WTC11 (cell line): ENCODE measurements at regions not wholly inside any gene's neighbourhood (a gene's known extent, or its start where the extent isn't known, plus 50 kb on each side); places are given as distances from the start of the nearest gene placed in this dataset.

Experiments used
- ATAC-seq: fragments of 200-7000 bp; cut with Tn5 transposase; 2 replicates; pipeline ENCODE4 v1.10.0; 2021; ENCODE audit warnings: mild to moderate bottlenecking, moderate library complexity
- CTCF ChIA-PET: fragments of 300-600 bp; sonication (Branson Sonifier 250); formaldehyde crosslinking; loops from one replicate; lab custom pipeline; 2021; ENCODE audit warnings: antibody characterized with exemption; lab: Charles Lee
- POLR2A ChIA-PET: fragments of 350-600 bp; sonication (Branson Sonifier 250); formaldehyde crosslinking; loops from one replicate; lab custom pipeline; 2021; ENCODE audit warnings: antibody characterized with exemption; lab: Charles Lee
- DNase-seq: peaks from one replicate; pipeline ENCODE4 v3.0.0; 2021; ENCODE audit warnings: low spot score
- H3K27ac Mint-ChIP-seq: 2 replicates; pipeline ENCODE4 v1.8.0; 2021; ENCODE audit warnings: mixed read lengths
- H3K27me3 Mint-ChIP-seq: 2 replicates; pipeline ENCODE4 v1.8.0; 2021; ENCODE audit warnings: low read depth, mild to moderate bottlenecking, moderate library complexity, mixed read lengths
- H3K36me3 Mint-ChIP-seq: 2 replicates; pipeline ENCODE4 v1.8.0; 2021; ENCODE audit warnings: mixed read lengths
- H3K4me1 Mint-ChIP-seq: 2 replicates; pipeline ENCODE4 v1.8.0; 2022; ENCODE audit warnings: mixed read lengths
- H3K4me3 Mint-ChIP-seq: 2 replicates; pipeline ENCODE4 v1.8.0; 2021; ENCODE audit warnings: mild to moderate bottlenecking, moderate library complexity, mixed read lengths
- H3K9me3 Mint-ChIP-seq: 2 replicates; pipeline ENCODE4 v1.8.0; 2021; ENCODE audit warnings: mixed read lengths
- ATF1 ChIP-seq: sonication (generic); formaldehyde crosslinking; IDR thresholded peaks from 2 replicates; pipeline ENCODE4 v1.8.1; 2023; ENCODE audit warnings: mild to moderate bottlenecking, moderate library complexity, missing genetic modification reagents
- CBFB ChIP-seq: sonication (generic); formaldehyde crosslinking; IDR thresholded peaks from 2 replicates; pipeline ENCODE4 v1.8.1; 2022; ENCODE audit warnings: mild to moderate bottlenecking, low read depth, missing genetic modification reagents
- CDX4 ChIP-seq: fragments of 250-450 bp; sonication (Bioruptor Pico); IDR thresholded peaks from 2 replicates; pipeline ENCODE4 v1.9.0; 2021; ENCODE audit warnings: moderate library complexity, mild to moderate bottlenecking, inconsistent platforms, borderline replicate concordance
- EMX1 ChIP-seq: fragments of 250-450 bp; sonication (Bioruptor Pico); IDR thresholded peaks from 2 replicates; pipeline ENCODE4 v1.8.0; 2021; ENCODE audit warnings: mild to moderate bottlenecking
- ESRRA ChIP-seq: sonication (generic); formaldehyde crosslinking; IDR thresholded peaks from 2 replicates; pipeline ENCODE4 v1.8.1; 2022; ENCODE audit warnings: mild to moderate bottlenecking, missing genetic modification reagents, borderline replicate concordance
- FOXK1 ChIP-seq: sonication (generic); formaldehyde crosslinking; IDR thresholded peaks from 2 replicates; pipeline ENCODE4 v1.8.0; 2022; ENCODE audit warnings: mild to moderate bottlenecking, moderate library complexity, missing genetic modification reagents
- GRHL2 ChIP-seq: fragments of 250-450 bp; sonication (Bioruptor Pico); IDR thresholded peaks from 2 replicates; pipeline ENCODE4 v1.8.0; 2022; ENCODE audit warnings: mild to moderate bottlenecking, moderate library complexity; ENCODE audit not compliant: insufficient replicate concordance, severe bottlenecking
- GTF2I ChIP-seq: fragments of 250-450 bp; sonication (Bioruptor Pico); conservative IDR thresholded peaks from 2 replicates; pipeline ENCODE4 v1.4.0; 2021; ENCODE audit warnings: mild to moderate bottlenecking
- KAT7 ChIP-seq: sonication (generic); formaldehyde crosslinking; IDR thresholded peaks from 2 replicates; pipeline ENCODE4 v1.8.1; 2023; ENCODE audit warnings: missing genetic modification reagents, mild to moderate bottlenecking, borderline replicate concordance
- NFATC4 ChIP-seq: fragments of 250-450 bp; sonication (Bioruptor Pico); IDR thresholded peaks from 2 replicates; pipeline ENCODE4 v1.9.0; 2021; ENCODE audit warnings: mild to moderate bottlenecking
- NFE2L1 ChIP-seq: sonication (generic); formaldehyde crosslinking; IDR thresholded peaks from 2 replicates; pipeline ENCODE4 v1.8.1; 2023; ENCODE audit warnings: missing genetic modification reagents
- NFYB ChIP-seq: sonication (generic); formaldehyde crosslinking; conservative IDR thresholded peaks from 2 replicates; pipeline ENCODE4 v1.8.0; 2022; ENCODE audit warnings: low read depth, missing genetic modification reagents
- NR2C2 ChIP-seq: sonication (generic); formaldehyde crosslinking; IDR thresholded peaks from 2 replicates; pipeline ENCODE4 v1.8.0; 2022; ENCODE audit warnings: mild to moderate bottlenecking, missing genetic modification reagents
- PRRX2 ChIP-seq: fragments of 250-450 bp; sonication (Bioruptor Pico); IDR thresholded peaks from 2 replicates; pipeline ENCODE4 v1.8.0; 2021; ENCODE audit warnings: mild to moderate bottlenecking
- SP1 ChIP-seq: sonication (generic); formaldehyde crosslinking; conservative IDR thresholded peaks from 2 replicates; pipeline ENCODE4 v1.8.1; 2022; ENCODE audit warnings: missing genetic modification reagents
- TP53 ChIP-seq: sonication (generic); formaldehyde crosslinking; IDR thresholded peaks from 2 replicates; pipeline ENCODE4 v1.8.1; 2023; ENCODE audit warnings: mild to moderate bottlenecking, missing genetic modification reagents
- ZNF219 ChIP-seq: sonication (generic); formaldehyde crosslinking; IDR thresholded peaks from 2 replicates; pipeline ENCODE4 v1.8.0; 2023; ENCODE audit warnings: missing genetic modification reagents, mild to moderate bottlenecking, borderline replicate concordance
- ZNF671 ChIP-seq: fragments of 250-450 bp; sonication (Bioruptor Pico); IDR thresholded peaks from 2 replicates; pipeline ENCODE4 v1.8.0; 2021; ENCODE audit warnings: mild to moderate bottlenecking
- TF ChIP-seq, protein P1 (sequence below): sonication (generic); formaldehyde crosslinking; conservative IDR thresholded peaks from 2 replicates; pipeline ENCODE4 v1.8.1; 2022; ENCODE audit warnings: mild to moderate bottlenecking, missing genetic modification reagents
- TF ChIP-seq, protein P2 (sequence below): fragments of 250-450 bp; sonication (Bioruptor Pico); conservative IDR thresholded peaks from 2 replicates; pipeline ENCODE4 v1.9.0; 2021; ENCODE audit warnings: mild to moderate bottlenecking
- TF ChIP-seq, protein P3 (sequence below): sonication (generic); formaldehyde crosslinking; IDR thresholded peaks from 2 replicates; pipeline ENCODE4 v1.8.0; 2022; ENCODE audit warnings: missing genetic modification reagents
- TF ChIP-seq, protein P4 (sequence below): sonication (generic); formaldehyde crosslinking; IDR thresholded peaks from 2 replicates; pipeline ENCODE4 v1.8.0; 2023; ENCODE audit warnings: missing genetic modification reagents
- TF ChIP-seq, protein P5 (sequence below): fragments of 250-450 bp; sonication (Bioruptor Pico); IDR thresholded peaks from 2 replicates; pipeline ENCODE4 v1.9.0; 2021; ENCODE audit warnings: mild to moderate bottlenecking
- TF ChIP-seq, protein P6 (sequence below): sonication (generic); formaldehyde crosslinking; IDR thresholded peaks from 2 replicates; pipeline ENCODE4 v1.8.1; 2023; ENCODE audit warnings: mild to moderate bottlenecking, missing genetic modification reagents, moderate library complexity

DNA sequence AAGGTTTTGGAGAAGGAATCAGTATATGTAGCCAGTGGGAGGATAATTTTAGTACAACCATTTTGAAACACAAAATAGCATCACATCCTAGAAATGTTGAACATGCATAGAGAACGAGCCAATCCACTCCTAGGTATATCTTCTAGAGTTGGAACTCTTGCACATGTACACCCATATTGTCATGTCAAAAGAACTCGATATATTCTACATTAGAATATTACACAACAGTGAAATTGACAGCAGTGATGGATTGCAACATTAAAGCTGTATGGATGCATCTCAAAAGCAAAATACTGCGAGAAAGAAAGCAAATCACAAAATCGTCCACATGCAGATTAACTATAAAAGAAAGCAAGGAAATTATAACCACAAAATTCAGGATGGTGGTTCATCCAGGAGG lies 159.3 kb upstream of the NEBL start:
- Mint-ChIP-seq H3K36me3 (peaks cover 7% of the 10 kb centered on the region), H3K27ac (no peak overlapping the region), H3K27me3 (no peaks in the 10 kb centered on the region), H3K4me3 (no peak overlapping the region), H3K9me3 (peaks cover 17% of the 10 kb centered on the region), H3K4me1 (no peaks in the 10 kb centered on the region)
- TF ChIP-seq, protein P1, sequence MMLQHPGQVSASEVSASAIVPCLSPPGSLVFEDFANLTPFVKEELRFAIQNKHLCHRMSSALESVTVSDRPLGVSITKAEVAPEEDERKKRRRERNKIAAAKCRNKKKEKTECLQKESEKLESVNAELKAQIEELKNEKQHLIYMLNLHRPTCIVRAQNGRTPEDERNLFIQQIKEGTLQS (CRISPR knock-in tag) = no peak
- TF ChIP-seq, protein P2, sequence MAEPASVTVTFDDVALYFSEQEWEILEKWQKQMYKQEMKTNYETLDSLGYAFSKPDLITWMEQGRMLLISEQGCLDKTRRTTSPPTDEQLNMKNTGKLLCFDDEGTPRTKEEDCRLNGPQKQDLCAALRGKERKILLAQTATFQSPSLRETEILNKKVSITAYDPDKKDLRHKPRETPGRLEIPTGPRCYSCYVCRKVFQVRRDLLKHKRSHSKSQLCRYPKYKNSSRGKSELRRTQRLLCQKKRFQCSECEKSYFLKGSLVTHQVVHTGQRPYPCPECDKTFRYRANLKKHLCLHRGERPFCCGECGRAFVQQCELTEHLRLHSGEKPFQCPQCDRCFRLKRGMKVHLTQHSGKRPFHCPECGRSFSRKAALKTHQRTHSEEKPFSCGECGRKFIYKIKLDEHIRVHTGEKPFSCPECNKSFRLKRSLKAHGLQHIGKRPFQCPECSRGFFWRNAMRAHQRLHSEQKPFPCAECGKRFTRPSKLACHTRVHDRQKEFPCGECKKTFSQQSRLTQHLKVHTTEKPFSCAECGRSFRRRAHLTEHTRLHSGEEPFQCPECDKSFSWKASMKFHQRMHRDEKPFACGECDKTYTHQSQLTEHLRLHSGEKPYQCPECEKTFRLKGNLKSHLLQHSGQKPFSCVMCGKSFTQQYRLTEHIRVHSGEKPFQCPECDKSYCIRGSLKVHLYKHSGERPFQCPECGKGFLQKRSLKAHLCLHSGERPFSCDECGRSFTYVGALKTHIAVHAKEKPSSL = no peak
- TF ChIP-seq EMX1 (CRISPR knock-in tag) (no peak), PRRX2 (CRISPR knock-in tag) (no peak), TP53 (CRISPR knock-in tag) (no peak), CDX4 (no peak), GTF2I (CRISPR knock-in tag) (no peak), ZNF671 (CRISPR knock-in tag) (no peak), NR2C2 (CRISPR knock-in tag) (no peak), ZNF219 (CRISPR knock-in tag) (no peak)
- TF ChIP-seq, protein P3, sequence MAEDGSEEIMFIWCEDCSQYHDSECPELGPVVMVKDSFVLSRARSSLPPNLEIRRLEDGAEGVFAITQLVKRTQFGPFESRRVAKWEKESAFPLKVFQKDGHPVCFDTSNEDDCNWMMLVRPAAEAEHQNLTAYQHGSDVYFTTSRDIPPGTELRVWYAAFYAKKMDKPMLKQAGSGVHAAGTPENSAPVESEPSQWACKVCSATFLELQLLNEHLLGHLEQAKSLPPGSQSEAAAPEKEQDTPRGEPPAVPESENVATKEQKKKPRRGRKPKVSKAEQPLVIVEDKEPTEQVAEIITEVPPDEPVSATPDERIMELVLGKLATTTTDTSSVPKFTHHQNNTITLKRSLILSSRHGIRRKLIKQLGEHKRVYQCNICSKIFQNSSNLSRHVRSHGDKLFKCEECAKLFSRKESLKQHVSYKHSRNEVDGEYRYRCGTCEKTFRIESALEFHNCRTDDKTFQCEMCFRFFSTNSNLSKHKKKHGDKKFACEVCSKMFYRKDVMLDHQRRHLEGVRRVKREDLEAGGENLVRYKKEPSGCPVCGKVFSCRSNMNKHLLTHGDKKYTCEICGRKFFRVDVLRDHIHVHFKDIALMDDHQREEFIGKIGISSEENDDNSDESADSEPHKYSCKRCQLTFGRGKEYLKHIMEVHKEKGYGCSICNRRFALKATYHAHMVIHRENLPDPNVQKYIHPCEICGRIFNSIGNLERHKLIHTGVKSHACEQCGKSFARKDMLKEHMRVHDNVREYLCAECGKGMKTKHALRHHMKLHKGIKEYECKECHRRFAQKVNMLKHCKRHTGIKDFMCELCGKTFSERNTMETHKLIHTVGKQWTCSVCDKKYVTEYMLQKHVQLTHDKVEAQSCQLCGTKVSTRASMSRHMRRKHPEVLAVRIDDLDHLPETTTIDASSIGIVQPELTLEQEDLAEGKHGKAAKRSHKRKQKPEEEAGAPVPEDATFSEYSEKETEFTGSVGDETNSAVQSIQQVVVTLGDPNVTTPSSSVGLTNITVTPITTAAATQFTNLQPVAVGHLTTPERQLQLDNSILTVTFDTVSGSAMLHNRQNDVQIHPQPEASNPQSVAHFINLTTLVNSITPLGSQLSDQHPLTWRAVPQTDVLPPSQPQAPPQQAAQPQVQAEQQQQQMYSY = no peak
- no peak for DNase-seq
- no peak for ATAC-seq
- ChIA-PET POLR2A (interaction anchor here (0.6 kb wide), 1 partner anchor 265 kb away, joined by 3 read pairs; no protein-coding TSS in a partner anchor), CTCF (no interaction called here)

GRCh38 chr10:21055339-21056135 lies 158.4 kb upstream of the NEBL start:
- DNase-seq = no peak
- H3K36me3 Mint-ChIP-seq = peaks cover 9% of the 10 kb centered on the region
- ChIA-PET POLR2A (interaction anchor here (0.6 kb wide), 1 partner anchor 264 kb away, joined by 3 read pairs; no protein-coding TSS in a partner anchor), CTCF (no interaction called here)
- H3K4me3 Mint-ChIP-seq = no peak overlapping the region
- no peak for TF ChIP-seq ATF1 (CRISPR knock-in tag)
- TF ChIP-seq, protein P4, sequence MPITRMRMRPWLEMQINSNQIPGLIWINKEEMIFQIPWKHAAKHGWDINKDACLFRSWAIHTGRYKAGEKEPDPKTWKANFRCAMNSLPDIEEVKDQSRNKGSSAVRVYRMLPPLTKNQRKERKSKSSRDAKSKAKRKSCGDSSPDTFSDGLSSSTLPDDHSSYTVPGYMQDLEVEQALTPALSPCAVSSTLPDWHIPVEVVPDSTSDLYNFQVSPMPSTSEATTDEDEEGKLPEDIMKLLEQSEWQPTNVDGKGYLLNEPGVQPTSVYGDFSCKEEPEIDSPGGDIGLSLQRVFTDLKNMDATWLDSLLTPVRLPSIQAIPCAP (CRISPR knock-in tag) = no peak
- TF ChIP-seq NFYB (CRISPR knock-in tag) = no peak
- no peak for TF ChIP-seq NFE2L1 (CRISPR knock-in tag)
- TF ChIP-seq FOXK1 = no peak
- TF ChIP-seq ESRRA (CRISPR knock-in tag) = no peak
- TF ChIP-seq CDX4 = no peak
- TF ChIP-seq, protein P5, sequence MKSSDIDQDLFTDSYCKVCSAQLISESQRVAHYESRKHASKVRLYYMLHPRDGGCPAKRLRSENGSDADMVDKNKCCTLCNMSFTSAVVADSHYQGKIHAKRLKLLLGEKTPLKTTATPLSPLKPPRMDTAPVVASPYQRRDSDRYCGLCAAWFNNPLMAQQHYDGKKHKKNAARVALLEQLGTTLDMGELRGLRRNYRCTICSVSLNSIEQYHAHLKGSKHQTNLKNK (CRISPR knock-in tag) = no peak
- no peak for TF ChIP-seq CBFB (CRISPR knock-in tag)
- TF ChIP-seq SP1 (CRISPR knock-in tag) = no peak
- TF ChIP-seq NFATC4 (CRISPR knock-in tag) = no peak
- TF ChIP-seq, protein P6, sequence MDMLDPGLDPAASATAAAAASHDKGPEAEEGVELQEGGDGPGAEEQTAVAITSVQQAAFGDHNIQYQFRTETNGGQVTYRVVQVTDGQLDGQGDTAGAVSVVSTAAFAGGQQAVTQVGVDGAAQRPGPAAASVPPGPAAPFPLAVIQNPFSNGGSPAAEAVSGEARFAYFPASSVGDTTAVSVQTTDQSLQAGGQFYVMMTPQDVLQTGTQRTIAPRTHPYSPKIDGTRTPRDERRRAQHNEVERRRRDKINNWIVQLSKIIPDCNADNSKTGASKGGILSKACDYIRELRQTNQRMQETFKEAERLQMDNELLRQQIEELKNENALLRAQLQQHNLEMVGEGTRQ = no peak
- no peak for TF ChIP-seq KAT7 (CRISPR knock-in tag)
- TF ChIP-seq GRHL2 (CRISPR knock-in tag) = no peak
- H3K4me1 Mint-ChIP-seq = no peaks in the 10 kb centered on the region
- H3K27me3 Mint-ChIP-seq = no peaks in the 10 kb centered on the region; the same call in 1 of the 2 replicates
- peaks cover 22% of the 10 kb centered on the region for H3K9me3 Mint-ChIP-seq
- no peak overlapping the region for H3K27ac Mint-ChIP-seq
- no peak for ATAC-seq
